Hematopoietic multipotent progenitor cell treated with erythropoietin and hydrocortisone succinate and interleukin-3 and kit ligand, for 4 days (in vitro differentiated cells): ENCODE measurements at regions not wholly inside any gene's neighbourhood (a gene's known extent, or its start where the extent isn't known, plus 50 kb on each side); places are given as distances from the start of the nearest gene placed in this dataset.
"Not testable (repeated sequence)": the region's sequence is repeated elsewhere in the genome, so short reads cannot be mapped to it uniquely, and the experiment has no call there.

Experiments used
- DNase-seq: peaks from one replicate; pipeline ENCODE4 v3.0.0-alpha.2; 2015

DNA sequence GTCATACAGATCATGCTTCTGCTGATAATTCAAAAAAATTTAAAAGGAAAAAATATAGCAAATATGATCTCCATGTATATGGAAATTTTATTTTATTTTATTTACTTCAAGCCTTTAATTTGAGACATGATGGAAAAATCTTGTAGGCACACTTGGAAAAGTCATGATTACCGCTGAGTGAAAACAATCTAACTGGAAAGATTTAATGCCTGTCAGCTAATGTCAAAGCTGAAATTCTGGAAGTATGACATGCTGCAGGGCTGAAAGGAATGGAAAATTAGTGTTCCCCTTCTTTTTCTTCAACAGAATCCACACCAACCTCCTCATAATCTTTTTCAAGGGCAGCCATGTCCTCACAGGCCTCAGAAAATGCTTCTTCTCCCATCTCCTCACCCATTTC, 58.2 kb downstream of the RPRM start:
- no peak for DNase-seq

DNA sequence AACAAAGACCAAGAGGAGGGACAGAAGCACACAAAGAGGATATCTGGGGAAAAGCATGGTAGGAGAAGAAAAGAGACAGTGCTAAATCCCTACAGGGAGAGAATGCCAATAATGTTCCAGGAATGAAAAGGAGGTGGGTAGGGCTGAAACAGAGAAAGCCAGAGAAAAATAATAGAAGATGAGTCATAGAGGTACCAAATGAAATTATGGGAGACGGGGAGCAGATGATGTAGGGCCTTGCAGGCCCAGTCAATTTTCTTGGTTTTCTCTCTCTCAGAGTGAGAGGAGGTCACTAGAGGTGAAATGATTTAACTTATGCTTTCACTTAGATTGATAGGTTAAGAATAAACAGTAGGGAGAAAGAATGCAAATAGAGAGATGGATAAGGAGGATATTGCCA, 61.5 kb downstream of the RPRM start:
- DNase-seq = no peak

DNA sequence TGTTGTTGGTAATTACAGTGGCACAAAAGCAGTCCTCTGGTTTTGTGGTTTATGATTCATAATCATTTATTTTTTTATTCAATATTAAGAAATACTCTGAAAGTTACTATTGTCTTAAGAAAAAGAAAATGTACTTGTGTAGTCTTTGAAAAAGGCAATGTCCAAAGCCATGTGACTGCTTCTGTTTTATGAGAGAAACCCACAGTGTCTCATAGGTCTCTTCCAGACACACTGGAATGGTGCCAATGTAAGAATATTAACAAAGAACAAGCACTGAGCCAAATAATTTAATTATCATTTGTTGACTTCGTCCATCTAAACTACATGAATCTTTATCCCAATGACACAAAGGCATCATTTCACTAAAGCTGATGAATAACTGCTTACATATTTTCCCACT, 62.5 kb downstream of the RPRM start:
- no peak for DNase-seq

DNA sequence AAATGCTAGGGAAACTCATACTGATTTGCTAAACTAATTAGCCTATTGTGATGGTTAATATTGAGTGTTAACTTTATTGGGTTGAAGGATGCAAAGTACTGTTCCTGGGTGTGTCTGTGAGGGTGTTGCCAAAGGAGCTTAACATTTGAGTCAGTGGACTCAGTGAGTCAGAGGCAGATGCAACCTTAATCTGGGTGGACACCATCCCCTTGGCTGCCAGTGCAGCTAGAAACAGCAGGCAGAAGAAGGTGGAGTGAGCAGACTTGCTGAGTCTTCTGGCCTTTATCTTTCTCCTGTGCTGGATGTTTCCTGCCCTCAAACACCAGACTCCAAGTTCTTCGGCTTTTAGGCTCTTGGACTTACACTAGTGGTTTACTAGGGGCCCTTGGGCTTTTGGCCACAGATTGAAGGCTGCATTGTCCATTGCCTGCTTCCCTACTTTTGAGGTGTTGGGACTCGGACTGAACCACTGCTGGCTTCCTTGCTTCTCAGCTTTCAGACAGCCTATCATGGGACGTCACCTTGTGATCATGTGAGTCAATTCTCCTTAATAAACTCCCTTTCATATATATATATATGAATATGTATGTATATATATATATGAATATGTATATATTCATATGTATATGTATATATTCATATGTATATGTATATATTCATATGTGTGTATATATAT, 69.7 kb downstream of the RPRM start:
- DNase-seq = no peak

DNA sequence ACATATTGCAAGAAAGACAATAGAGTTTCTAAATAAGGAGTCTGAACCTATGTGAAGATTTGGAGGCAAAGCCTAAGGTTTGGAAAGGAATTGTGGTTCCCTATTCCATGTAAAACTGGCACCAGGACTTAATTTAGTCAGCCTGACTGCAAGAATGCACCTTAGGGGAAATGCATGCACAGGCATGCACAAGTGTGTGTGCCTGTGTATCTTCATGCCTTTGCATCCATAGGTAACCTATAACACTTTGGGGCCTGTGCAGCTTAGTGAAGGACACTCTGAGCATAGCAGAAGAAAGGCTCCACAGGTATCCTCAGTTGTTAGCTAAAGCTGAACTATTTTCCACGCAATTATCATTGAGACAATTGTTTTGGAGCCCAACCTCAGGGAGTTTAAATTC, 73.4 kb downstream of the RPRM start:
- DNase-seq = no peak

DNA sequence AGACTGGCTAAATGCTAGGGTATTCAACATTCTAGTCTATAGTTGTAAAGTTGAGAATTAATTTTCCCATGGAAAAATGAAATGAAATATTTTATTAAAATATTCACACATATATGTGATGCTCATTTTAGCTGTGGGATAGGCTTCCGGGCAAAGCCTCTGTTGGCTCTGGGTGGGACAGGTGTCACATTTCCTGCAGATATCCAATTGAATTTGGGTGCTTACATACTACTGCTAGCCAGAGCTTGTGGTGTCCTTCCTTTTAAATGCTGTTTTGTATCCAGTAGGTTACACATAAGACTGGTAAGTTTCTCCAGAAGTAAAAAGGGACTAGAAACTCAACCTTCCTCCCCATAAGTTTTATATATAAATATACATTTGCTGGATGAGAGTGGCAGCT, 73.8 kb downstream of the RPRM start:
- DNase-seq = no peak

DNA sequence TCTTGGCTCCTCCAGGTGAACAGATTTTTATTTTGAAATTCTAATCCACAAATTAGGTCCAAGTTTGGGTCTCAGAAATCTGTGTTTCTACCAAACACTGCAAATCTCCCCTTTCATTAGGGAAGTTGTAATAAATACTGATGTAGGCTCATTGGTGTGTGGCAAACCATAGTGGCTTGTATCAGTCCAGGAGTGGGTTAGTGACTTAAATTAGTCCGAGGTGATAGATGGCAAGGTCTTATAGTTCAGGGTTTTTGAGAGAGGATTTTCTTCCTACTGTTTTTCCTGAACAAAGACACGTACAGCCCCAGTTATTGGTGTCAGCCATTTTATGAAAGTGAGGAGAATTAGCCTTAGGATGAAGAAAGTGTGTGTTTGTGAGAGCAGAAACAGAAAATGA, 74.6 kb downstream of the RPRM start:
- no peak for DNase-seq

DNA sequence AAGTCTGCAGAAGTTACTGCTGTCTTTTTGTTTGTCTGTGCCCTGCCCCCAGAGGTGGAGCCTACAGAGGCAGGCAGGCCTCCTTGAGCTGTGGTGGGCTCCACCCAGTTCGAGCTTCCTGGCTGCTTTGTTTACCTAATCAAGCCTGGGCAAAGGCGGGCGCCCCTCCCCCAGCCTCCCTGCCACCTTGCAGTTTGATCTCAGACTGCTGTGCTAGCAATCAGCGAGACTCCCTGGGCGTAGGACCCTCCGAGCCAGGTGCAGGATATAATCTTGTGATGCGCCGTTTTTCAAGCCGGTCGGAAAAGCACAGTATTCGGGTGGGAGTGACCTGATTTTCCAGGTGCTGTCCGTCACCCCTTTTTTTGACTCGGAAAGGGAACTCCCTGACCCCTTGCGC, 75.2 kb downstream of the RPRM start:
- not testable (repeated sequence) for DNase-seq

DNA sequence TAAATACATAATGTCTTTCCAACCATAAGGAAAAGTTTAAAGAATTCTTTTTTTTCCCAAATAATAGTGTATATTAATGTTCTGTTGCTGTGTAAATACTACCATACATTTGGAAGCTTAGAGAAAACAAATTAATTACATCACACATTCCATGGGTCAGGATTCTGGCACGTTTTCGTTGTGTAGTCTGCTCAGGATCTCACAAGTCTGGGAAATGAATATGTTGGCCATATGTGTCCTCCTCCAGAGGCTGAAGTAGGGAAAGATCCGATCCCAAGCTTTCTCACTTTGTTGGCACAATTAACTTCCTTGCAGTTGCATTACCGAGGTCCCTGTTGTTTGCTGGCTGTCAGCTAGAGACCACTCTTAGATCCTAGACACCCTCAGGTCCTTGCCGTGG, 83.9 kb downstream of the RPRM start:
- DNase-seq = no peak

DNA sequence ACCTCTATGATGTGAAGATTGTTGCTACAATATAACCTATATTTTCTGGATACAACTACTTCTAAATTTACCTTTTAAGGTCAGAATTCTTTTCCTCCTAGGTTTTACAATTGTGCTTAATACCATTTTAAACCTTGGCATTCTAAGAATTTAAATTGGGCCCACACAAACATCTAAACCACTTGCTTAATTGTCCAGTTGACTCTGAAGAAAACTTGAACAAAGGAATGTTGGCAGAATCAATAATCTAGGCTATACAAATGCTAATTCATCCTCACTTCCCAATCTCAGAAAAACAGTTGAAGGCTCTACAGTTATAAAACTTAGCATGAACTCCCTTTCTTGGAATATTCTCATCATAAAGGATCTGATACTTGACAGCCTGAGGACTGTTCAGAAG, 84.3 kb downstream of the RPRM start:
- DNase-seq = no peak

DNA sequence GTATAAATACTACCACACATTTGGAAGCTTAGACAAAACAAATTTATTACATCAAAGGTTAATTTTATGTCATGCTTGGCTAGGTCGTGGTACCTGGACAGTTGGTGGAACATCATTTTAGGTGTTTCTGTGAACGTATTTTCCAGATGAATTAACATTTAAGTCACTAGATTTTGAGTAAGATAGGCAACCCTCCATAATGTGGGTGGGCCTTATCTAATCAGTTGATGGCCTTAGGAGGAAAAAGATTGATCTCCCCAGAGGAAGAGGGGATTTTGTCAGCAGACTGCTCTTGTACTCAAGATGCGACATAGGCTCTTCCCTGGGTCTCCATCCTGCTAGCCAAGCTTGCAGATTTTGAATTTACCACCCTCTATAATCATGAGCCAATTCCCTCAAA, 85.0 kb downstream of the RPRM start:
- DNase-seq = no peak

DNA sequence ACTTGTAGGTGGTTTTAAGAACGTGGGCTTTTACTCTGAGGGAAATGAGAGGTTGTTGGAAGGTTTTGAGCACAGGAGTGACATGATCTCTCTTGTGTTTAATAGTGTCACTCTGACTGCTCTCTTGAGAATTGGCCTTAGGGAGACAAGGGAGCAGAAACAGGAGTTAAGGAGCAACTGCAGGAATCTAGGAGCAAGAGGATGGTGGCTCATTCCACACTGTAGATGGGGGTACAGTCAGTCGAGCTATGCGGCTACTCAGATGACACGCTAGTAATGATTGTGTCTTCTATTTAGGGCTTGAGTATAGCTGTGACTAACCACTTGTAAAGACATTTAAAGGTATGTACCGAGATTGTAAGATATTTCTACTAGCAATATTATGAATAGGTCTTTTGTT, 87.4 kb downstream of the RPRM start:
- DNase-seq = no peak

DNA sequence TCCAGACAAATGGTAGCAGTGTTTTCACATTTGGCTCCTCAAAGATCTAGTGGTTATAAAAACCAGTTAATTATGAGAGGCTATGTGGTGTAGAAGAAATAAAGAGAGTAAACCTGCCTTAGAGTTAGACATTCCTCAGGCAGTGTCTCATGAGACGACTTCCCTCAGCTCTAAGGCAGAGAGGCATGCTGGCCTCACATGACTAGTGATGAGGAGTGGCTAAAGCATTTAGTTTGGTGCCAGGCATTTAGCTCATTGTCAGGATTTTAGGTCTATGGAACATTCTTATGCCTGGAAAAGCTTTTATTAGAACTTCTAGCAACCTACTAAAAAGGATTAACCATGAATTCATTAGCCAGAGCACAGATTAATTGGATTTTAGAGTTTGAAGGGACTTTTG, 90.3 kb downstream of the RPRM start:
- no peak for DNase-seq

DNA sequence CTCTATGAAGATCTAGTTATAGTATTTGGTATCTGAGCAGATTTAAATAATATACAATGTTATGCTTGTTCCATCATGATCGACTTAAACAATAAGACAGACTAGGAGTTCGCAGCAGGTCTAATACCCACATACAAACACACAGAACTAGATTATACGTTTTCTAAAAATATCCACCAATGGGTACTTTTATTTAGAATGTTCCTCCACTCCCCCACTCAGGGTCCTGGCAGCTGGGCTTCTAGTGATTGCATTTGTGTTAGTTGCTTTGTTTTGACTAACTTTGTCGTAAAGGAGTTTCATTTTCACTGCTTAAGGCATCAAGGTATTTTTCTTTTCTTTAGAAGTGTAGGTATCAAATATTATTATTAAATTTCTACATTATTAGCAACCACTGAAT, 91.4 kb downstream of the RPRM start:
- DNase-seq = no peak

DNA sequence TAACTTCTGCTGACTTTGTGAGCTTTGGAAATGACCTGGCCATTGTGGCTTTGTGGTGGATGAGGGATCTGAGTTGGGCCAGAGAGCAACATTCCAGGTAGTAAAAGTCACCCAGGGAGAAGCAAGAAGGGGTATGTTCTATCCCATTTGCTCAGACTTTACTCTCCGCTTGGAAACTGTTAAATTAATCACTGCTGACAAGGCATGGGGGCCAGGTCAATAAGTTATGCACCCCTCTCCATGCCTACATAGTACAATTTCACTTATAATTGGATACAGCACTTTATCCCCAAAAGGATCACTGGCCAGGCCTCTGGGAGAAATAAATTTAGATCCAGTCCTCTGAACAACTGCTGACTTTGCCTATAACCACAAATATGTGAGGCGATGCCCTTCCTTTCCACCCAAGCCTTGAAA, 92.1 kb downstream of the RPRM start:
- DNase-seq = no peak

DNA sequence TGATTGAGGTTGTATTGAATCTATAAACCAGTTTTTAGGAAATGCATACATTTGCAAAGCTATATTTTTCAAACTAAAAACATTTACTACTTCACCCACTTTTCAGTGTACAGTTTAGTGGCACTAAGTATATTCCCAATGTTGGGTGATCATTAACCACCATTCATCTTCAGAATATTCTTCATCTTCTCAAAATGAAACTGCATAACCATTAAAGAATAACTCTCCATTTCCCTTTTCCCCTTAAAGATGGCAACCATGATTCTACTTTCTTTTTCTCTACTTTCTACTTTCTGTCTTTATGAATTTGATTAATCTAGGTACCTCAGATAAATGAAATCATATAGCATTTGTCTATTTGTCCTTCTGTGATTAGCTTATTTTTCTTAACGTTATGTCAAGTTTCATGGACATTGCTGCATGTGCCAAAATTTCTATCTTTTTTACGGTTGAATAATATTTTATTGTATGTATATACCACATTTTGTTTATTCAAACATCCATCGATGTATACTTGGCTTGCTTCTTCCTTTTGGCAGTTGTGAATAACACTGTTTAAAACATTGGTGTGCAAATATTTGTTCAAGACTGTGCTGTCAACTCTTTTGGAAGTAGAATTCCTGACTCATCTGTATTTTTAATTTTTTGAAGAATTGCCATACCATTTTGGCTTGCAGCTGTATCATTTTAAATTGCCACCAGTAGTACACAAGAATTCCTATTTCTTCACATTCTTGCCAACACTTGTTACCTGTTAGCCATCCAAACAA, 104.9 kb downstream of the RPRM start:
- no peak for DNase-seq

DNA sequence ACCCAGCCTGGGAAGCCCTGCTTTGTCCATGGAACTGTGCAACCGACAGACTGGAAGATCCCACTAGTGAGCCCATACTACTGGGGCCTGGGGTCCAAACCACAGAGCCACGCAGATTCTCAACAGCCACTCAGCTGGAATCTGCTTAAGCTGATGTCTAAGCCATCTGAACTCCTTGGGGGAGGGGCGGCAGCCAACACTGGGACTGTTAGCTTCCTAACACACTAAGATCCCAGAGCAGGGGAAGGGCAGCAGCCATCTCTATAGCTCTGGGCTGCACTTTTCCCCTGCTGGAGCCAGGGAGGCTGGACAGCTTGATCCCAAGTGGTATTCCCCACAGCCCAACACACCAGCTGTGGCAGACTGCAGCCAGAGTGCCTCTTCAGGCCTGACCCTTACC, 118.3 kb downstream of the RPRM start:
- no peak for DNase-seq

DNA sequence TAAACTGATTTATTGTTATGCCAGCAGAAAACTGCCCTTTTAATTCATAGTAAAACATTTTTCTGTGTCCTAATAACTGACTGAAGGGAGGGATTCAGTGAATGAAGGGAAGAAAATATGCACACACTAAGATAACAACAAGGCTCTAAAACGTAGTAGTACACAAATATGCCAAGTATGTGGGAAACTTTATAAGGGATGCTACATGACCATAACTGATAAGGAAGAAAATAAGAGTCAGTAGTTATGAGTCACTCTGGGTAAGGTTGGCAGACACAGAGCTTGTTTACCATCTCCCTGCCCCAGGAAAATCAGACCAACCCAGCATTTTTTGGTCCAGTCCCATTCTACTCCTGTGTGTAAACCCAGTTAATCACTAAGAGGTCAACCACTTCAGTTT, 124.2 kb downstream of the RPRM start:
- DNase-seq = no peak

DNA sequence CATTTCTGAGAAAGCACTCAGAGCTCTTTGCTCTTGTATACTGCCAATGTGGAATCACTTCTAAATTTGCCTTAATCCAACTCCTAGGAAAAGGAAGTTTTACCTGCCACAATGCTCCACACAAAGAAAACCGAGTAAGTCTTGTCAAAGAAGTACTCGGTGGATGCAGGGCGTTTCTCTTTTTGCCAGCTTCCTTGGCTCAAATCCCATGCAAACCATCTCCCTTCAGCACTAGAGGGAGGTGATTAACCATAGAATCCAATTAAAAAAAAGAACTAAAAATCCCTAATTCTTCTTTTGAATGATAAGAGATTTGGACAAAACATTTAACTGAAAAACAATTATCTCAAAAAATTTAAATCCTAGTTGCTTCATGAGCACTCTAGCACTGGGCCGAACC, 129.0 kb downstream of the RPRM start:
- DNase-seq = no peak

DNA sequence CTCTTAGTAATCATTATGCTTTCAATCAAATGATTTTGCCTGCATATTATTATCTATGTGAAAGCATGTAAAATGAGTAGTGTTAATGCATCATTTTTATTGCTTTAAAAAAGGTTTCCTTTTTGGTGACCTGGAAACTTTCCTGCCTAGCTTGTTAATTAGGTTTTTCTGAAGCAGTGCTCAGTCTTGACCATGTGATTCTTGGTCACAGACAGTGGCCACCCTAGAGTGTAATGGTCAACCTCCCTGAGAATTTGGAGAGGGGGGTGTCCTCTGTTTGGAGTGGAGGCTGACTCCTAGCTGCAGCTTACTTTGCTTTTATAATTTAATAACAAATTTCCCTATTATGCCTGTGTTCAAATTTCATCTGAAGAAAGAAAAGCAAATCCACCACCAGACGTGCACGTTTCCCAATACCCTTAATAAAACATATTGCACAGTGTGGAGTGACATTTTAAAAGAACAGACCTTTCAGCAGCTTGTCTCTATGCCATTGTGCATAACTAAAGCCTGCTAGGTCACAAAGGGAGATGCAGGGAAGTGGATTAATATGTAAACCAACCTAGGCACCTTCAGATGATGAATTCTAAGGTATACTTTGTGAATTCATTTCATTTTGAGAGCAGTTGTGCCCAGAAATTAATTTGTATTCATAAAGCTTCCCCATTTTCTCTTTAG, 130.6 kb downstream of the RPRM start:
- no peak for DNase-seq

DNA sequence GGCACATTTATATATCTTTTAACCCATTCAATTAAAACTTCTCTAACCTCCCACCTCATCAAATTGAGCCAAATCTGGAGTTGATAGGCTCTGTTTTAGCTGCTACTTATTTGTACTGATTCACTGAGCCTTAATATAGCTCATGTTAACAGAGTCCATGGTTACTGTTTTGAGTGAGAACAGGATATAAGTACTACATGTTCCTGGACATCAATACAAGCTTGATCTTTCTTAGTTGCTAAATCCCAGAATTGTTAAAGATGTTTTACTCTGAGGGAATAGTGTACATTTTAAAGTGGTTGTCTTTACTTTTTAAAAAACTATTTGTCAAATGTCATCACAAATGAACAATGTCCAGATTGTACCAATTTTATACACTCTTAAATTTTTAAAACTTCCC, 157.7 kb downstream of the RPRM start:
- DNase-seq = no peak

DNA sequence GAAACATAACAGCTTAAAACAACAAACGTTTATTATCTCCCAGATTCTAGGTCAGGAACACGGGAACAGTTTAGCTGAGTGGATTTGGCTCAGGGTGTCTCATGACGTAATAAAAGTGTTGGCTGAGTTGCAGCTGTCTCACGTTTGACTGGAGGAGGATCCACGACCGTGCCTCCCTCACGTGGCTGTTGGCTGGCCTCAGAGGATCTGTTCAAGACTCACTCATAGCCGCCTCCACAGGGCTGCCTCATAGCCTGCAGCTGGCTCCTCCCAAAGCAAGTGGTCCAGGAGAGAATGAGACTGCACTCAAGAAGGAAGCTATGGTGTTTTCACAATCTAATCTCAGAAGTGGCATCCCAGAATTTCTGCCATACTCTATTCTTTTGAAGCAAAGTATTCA, 167.1 kb downstream of the RPRM start:
- DNase-seq = no peak

DNA sequence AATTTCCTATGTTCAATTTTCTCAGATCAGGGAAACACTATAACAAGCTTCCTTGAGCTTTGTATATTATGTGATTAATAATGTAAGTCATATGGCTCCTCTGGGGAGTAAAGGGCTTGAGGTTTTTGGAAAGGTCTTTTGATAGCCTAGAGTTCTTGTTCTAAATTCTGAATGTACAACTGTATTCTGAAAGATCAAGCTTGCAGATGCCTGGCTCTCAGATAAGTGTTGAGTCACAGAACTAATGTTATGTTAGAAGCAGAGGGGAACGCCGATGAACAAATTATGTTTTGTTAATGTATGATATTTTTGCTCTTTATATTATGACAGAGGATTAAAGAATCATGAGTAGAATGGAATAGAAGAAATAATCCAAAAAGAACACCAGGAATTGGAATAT, 170.1 kb downstream of the RPRM start:
- no peak for DNase-seq

DNA sequence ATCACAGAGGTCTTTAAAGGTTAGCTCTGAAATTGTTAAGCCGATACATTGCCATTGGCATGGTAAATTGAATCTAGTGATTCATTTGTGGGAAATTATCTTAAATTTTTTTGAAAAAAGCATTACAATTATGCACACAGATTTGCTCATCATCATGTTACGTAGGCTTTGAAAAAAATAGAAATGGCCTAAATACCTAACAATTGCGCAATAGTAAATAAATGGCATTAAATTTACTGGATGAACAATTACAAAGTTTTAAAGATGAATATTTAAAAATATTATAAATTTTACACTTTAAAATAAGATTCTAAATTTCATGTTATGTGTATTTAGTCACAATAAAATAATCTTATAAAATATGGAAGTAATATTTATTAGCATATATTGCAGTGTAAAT, 171.3 kb downstream of the RPRM start:
- no peak for DNase-seq
